ENCODE measurements at regions not wholly inside any gene's neighbourhood (a gene's known extent, or its start where the extent isn't known, plus 50 kb on each side); places are given as distances from the start of the nearest gene placed in this dataset.

- POLR2A ChIA-PET, result no interaction called here
- DNase-seq (ENCODE audit: low read depth), result no peak
- Histone ChIP-seq H3K36me3 (ENCODE audit: control insufficient read depth, insufficient read depth, low read length) (no peaks in the 10 kb centered on the region), H3K4me3 (ENCODE audit: low read depth, low read length) (no peak overlapping the region), H3K27me3 (ENCODE audit: control insufficient read depth, insufficient read depth, low read length) (no peaks in the 10 kb centered on the region)
- no peak for TF ChIP-seq CTCF (IDR thresholded peaks at IDR 0.05; ENCODE audit: insufficient read depth, low read depth, low read length)
- CTCF ChIA-PET, result no interaction called here
Measured at GRCh38 chr20:60990061-60990460, 262.0 kb upstream of the CDH4 start.

GRCh38 chr20:60990643-60991042, 261.4 kb upstream of the CDH4 start:
- no peak for DNase-seq (ENCODE audit: low read depth)
- H3K4me3 ChIP-seq (ENCODE audit: low read depth, low read length), result no peak overlapping the region
- POLR2A ChIA-PET, result no interaction called here
- TF ChIP-seq CTCF (IDR thresholded peaks at IDR 0.05; ENCODE audit: insufficient read depth, low read depth, low read length), result no peak
- no peaks in the 10 kb centered on the region for H3K36me3 ChIP-seq (ENCODE audit: control insufficient read depth, insufficient read depth, low read length)
- no peaks in the 10 kb centered on the region for H3K27me3 ChIP-seq (ENCODE audit: control insufficient read depth, insufficient read depth, low read length)
- CTCF ChIA-PET, result no interaction called here

GRCh38 chr20:60993433-60994044, 258.5 kb upstream of the CDH4 start:
- no peak for TF ChIP-seq CTCF (IDR thresholded peaks at IDR 0.05; ENCODE audit: insufficient read depth, low read depth, low read length)
- DNase-seq (ENCODE audit: low read depth), result no peak
- H3K27me3 ChIP-seq (ENCODE audit: control insufficient read depth, insufficient read depth, low read length), result no peaks in the 10 kb centered on the region
- ChIA-PET POLR2A (no interaction called here), CTCF (no interaction called here)
- no peak overlapping the region for H3K4me3 ChIP-seq (ENCODE audit: low read depth, low read length)
- no peaks in the 10 kb centered on the region for H3K36me3 ChIP-seq (ENCODE audit: control insufficient read depth, insufficient read depth, low read length)

GRCh38 chr20:60999250-60999649, 252.8 kb upstream of the CDH4 start:
- no peak for TF ChIP-seq CTCF (IDR thresholded peaks at IDR 0.05; ENCODE audit: insufficient read depth, low read depth, low read length)
- H3K27me3 ChIP-seq (ENCODE audit: control insufficient read depth, insufficient read depth, low read length), result no peaks in the 10 kb centered on the region
- ChIA-PET CTCF (no interaction called here), POLR2A (no interaction called here)
- no peak for DNase-seq (ENCODE audit: low read depth)
- no peak overlapping the region for H3K4me3 ChIP-seq (ENCODE audit: low read depth, low read length)
- no peaks in the 10 kb centered on the region for H3K36me3 ChIP-seq (ENCODE audit: control insufficient read depth, insufficient read depth, low read length)

GRCh38 chr20:61002090-61002489, 250.0 kb upstream of the CDH4 start:
- DNase-seq (ENCODE audit: low read depth), result no peak
- CTCF ChIA-PET, result no interaction called here
- Histone ChIP-seq H3K27me3 (ENCODE audit: control insufficient read depth, insufficient read depth, low read length) (no peaks in the 10 kb centered on the region), H3K4me3 (ENCODE audit: low read depth, low read length) (no peak overlapping the region), H3K36me3 (ENCODE audit: control insufficient read depth, insufficient read depth, low read length) (no peaks in the 10 kb centered on the region)
- POLR2A ChIA-PET, result no interaction called here
- TF ChIP-seq CTCF (IDR thresholded peaks at IDR 0.05; ENCODE audit: insufficient read depth, low read depth, low read length), result no peak
